ENCODE measurements at regions not wholly inside any gene's neighbourhood (a gene's known extent, or its start where the extent isn't known, plus 50 kb on each side); places are given as distances from the start of the nearest gene placed in this dataset.
A peak's percentile ranks its signal among the peaks of the same experiment; 100 is the strongest.

GRCh38 chr10:70939441-70940003, 51.2 kb upstream of the PCBD1 start:
- no peak for DNase-seq (ENCODE audit: low read depth)
- in situ Hi-C loops (cut with HindIII; ENCODE audit: low pct_unique_long_range_greater_than_20kb, low sequenced_read_pairs) = no loop called here

DNA sequence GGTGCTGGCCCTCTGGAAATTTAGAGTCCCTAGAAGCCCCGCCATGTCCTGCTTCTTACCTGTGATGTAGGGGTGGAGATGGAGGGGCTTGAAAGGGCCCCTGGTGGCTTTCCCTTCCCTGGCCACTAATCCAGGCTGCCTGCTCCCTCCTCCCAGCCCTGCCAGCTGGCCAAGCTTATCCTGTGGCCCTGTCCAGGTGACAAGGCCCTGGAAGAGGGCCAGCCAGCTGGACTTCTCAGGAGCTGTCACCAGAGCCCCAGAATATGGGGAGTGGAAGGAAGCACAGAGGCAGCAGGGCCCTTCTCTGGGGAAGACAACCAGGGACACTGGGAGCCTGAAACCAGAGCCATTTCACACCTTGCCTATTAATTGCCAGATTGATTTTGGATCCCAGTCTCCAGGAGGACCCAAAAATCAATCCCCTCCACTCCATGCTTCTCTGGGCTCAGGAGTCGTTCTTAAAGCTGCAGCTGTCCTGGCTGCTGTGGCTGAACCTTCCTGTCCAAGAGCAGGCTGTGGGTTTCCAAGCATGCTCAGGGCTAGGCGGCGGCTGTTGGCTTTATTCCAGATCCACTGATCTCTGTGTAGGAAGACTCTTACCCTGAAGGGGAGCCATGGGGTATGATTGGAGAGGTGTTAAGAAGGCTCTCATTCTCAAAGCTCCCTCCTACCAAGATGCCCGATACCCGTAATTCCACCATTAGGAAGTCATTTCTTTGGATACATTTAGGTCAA, 52.6 kb upstream of the PCBD1 start:
- in situ Hi-C loops (cut with HindIII; ENCODE audit: low pct_unique_long_range_greater_than_20kb, low sequenced_read_pairs) = no loop called here
- DNase-seq (ENCODE audit: low read depth) = no peak

DNA sequence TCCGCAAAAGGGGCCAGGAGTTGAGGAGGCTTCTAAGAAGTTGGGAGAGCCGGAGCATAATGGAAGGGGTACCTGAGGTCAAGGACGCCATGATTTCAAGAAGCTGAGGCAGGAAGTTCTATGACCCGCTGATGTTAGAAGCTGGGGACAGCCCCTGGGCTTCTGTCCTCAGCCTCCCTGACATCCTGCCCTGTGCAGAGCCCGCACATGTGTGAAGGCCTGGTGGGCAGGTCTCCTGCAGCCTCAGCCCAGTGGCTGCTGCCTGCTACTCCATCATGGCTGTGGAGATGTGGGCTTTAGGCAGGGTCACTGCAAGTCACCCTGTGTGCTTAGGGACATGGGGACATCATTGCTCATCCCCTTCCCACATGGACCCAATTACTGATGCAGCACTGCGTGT, 53.8 kb upstream of the PCBD1 start:
- no peak for DNase-seq (ENCODE audit: low read depth)
- in situ Hi-C loops (cut with HindIII; ENCODE audit: low pct_unique_long_range_greater_than_20kb, low sequenced_read_pairs) = no loop called here

GRCh38 chr10:70942725-70943124, 54.4 kb upstream of the PCBD1 start:
- in situ Hi-C loops (cut with HindIII; ENCODE audit: low pct_unique_long_range_greater_than_20kb, low sequenced_read_pairs) = no loop called here

GRCh38 chr10:70943249-70943648, 54.9 kb upstream of the PCBD1 start:
- no peak for DNase-seq (ENCODE audit: low read depth)
- in situ Hi-C loops (cut with HindIII; ENCODE audit: low pct_unique_long_range_greater_than_20kb, low sequenced_read_pairs) = no loop called here

More at GRCh38 chr10:70942725-70943124, 54.4 kb upstream of the PCBD1 start:
- no peak for DNase-seq (ENCODE audit: low read depth)

- in situ Hi-C loops (cut with HindIII; ENCODE audit: low pct_unique_long_range_greater_than_20kb, low sequenced_read_pairs) = no loop called here
- DNase-seq (ENCODE audit: low read depth) = no peak
Measured at GRCh38 chr10:70943841-70944466, 55.6 kb upstream of the PCBD1 start.

DNA sequence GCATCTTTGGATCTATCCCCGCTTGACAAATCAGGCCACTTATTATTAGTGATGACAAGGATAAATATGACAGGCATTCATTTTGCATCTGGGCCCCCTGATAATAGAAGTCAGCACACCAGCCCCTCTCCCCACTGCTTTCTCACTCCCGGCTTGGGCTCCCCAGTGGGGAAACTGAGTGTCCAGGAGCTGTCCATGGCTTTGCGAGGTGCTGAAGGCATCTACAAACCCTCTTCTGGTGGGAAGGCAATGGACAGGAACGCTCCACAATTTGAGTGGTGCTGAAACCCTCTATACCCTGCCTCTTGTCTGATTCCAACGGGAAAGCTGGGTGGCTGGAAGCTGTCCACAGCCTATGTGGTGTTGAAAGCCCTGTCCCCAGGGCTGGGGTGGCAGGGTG, 61.7 kb upstream of the PCBD1 start:
- no peak for DNase-seq (ENCODE audit: low read depth)
- in situ Hi-C loops (cut with HindIII; ENCODE audit: low pct_unique_long_range_greater_than_20kb, low sequenced_read_pairs) = no loop called here

DNA sequence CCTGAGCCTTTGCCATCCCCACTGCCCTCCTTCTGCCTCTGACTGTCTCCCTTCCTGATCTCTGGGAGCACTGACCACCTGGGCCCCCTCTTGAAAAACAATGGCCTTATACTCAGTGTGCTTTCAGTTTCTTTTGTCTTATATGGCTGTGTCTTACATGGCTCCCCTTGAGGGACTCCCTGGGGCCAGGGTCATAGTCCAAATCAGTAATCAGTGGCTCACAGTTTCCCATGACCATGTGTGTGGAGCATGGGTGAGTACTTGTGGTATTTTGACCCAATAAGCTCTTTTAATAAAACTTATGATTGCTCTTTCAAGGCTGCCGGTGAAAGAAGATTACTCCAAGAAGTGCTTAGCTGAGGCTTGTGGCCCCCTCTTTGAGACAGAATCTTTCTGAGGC, 62.4 kb upstream of the PCBD1 start:
- in situ Hi-C loops (cut with HindIII; ENCODE audit: low pct_unique_long_range_greater_than_20kb, low sequenced_read_pairs) = no loop called here

DNA sequence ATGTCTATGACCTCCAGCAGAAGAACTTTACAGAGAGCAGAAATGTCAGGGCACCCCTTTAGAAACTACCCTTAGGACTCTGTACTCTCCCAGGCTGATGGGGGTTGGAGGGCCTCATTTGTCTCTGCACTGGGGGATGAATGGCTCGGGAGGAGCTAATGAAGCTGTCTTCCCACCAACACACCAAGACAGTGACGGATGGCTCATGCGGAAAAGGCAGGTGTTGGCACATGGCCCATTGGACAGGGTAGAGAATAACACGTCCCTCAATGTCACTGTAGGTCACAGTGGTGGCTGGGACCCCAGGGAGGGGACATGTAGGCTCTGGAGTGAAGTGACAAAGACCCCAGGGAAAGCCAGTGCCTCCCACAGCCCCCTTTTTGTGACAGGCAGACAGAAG, 64.0 kb upstream of the PCBD1 start:
- no peak for DNase-seq (ENCODE audit: low read depth)
- in situ Hi-C loops (cut with HindIII; ENCODE audit: low pct_unique_long_range_greater_than_20kb, low sequenced_read_pairs) = no loop called here

More for the DNA sequence above, 62.4 kb upstream of the PCBD1 start:
- no peak for DNase-seq (ENCODE audit: low read depth)

DNA sequence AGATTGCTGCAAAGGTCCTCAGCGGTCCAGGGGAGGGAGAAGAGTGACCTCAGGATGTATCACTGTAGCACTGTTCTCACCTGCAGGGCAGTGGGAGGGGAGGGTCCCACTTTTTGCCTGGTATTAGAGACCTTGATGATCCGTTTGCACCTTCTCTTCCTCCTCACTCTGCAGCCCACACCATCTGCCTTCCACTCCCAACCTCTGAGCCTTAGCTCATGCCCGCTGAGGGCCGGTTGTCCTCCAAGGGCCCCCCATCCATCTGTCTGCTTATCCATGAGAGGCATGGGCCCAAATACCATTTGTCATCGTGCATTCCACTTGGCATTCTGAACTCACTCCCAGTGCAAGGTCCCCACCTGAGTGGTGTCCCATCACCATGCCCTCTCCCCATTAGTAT, 64.6 kb upstream of the PCBD1 start:
- DNase-seq (ENCODE audit: low read depth) = no peak
- in situ Hi-C loops (cut with HindIII; ENCODE audit: low pct_unique_long_range_greater_than_20kb, low sequenced_read_pairs) = no loop called here

DNA sequence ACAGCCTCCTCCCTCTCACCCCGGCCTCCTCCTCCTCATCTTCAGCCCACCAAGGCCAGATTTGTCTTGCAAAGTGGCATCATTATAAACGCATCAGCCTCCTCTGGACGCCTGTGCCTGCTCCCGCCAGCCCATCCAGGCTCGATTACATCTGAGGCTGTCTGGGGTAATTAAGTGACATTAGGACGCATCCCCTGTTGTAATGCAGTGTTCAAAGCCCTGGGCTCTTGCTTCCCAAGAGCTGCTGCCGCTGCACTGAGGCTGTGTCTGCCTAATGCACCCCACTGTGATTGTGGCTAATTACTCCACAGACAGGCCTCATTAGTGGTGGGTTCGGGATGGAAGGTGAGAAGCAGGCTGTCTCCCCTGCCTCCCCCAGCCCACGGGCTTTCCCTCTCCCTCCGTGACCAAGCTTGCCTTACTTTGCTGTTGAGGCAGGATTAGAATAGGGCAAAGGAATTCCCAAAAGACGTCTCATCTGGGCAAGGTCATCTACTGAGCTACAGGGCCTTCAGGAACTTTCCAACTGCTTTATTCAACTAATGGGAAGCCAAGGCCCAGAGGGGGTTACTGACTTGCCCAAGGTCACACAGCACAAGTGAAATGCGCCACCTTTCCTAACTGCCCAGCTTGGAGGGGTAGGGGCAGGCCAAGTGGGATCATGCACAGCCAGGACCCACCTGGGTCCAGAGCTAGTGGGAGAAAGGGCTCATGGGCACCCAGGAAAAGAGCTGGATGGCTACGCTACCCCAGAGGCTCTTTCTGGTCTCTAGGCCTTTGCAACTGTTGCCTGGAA, 66.2 kb upstream of the PCBD1 start:
- no peak for DNase-seq (ENCODE audit: low read depth)
- in situ Hi-C loops (cut with HindIII; ENCODE audit: low pct_unique_long_range_greater_than_20kb, low sequenced_read_pairs) = no loop called here

- DNase-seq (ENCODE audit: low read depth) = no peak
- in situ Hi-C loops (cut with HindIII; ENCODE audit: low pct_unique_long_range_greater_than_20kb, low sequenced_read_pairs) = no loop called here
Measured at GRCh38 chr10:70956029-70956759, 67.8 kb upstream of the PCBD1 start.

DNA sequence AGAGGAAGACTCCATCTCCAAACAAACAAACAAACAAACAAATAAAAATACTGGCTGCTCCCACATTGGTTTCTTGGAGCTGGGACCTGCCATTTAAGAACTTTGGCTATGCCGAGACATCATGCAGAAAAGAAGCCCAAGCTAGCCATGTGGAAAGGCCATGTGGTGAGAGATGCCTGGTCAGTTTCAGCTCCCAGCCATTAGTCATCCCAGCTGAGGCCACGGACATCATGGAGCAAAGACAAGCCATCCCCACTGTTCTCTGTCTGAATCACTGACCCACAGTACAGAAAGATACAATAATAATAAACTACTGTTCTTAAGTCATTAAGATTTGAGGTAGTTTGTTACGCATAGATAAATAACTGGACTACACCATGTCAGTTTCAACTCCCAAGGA, 70.0 kb upstream of the PCBD1 start:
- peak; percentile 70 for DNase-seq (ENCODE audit: low read depth)
- in situ Hi-C loops (cut with HindIII; ENCODE audit: low pct_unique_long_range_greater_than_20kb, low sequenced_read_pairs) = no loop called here

DNA sequence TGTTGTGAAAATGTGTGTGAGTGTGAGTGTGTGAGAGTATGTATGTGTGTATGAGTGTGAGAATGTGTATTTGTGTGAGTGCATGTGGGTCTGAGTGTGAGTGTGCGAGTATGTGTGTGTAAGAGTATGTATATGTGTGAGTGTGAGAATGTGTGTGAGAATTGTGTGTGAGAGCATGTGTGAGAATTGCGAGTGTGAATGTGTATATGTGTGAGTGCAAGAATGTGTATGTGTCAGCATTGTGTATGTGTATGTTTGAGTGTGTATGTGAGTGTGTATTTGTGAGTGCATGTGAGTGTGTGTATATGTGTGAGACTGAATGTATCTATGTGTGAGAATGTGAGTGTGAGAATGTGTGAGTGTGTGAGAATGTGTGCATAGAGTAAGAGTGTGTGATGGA, 72.0 kb upstream of the PCBD1 start:
- in situ Hi-C loops (cut with HindIII; ENCODE audit: low pct_unique_long_range_greater_than_20kb, low sequenced_read_pairs) = no loop called here

DNA sequence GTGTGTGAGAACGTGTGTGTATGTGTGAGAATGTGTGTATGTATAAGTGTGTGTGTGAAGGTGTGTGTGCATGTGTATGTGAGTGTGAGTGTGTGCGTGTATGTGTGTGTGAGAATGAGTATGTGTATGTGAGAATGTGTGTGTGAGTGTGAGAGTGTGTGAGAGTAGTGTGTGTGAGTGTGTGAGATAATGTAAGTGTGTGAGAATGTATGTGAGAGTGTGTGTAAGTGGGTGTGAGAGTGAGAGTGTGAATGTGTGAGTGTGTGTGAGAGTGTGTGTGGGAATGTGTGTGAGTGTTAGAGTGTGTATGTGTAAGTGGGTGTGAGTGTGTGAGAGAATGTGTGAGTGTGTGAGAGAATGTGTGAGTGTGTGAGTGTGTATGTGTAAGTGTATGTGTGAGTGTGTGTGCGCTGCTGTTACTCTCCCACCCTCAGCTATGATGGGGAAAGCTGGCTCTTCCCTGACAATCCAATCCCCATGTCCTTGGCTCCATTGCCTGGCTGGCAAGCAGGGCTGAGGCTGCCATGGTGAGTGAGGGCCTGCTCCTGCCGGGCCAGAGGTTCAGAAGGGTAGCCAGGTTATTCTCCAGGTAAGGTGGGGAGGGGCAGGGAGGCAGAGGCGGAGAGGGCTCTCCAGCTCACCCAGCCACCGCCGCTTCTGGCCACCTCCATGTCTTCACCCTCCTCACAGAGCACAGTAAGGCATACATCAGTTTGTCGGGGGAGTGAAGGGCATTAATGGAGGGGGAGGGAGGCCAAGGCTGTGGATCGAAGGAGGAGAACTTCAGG, 72.6 kb upstream of the PCBD1 start:
- no peak for DNase-seq (ENCODE audit: low read depth)
- in situ Hi-C loops (cut with HindIII; ENCODE audit: low pct_unique_long_range_greater_than_20kb, low sequenced_read_pairs) = no loop called here

More for the DNA sequence above, 72.0 kb upstream of the PCBD1 start:
- DNase-seq (ENCODE audit: low read depth) = no peak

- in situ Hi-C loops (cut with HindIII; ENCODE audit: low pct_unique_long_range_greater_than_20kb, low sequenced_read_pairs) = no loop called here
- DNase-seq (ENCODE audit: low read depth) = no peak
Measured at GRCh38 chr10:70962686-70963085, 74.3 kb upstream of the PCBD1 start.

DNA sequence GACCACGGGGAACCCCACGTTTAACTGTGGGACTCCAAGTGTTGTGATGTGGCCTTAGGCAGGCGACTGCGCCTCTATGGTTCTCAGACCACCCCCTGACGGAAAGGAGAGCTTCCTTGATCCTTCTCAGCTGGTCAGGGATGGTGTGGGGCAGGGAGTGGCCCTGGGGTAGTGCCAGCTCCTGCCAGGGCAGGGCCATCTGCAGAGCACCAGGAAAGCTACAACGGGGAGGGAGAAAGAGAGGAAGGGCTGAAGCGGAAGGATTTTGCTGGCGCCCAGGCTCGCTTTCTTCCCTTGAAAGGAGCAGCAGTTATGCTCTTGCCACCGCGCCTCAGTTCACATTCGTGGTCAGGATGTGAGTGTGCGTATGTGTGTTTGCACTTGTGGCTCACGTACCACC, 74.9 kb upstream of the PCBD1 start:
- in situ Hi-C loops (cut with HindIII; ENCODE audit: low pct_unique_long_range_greater_than_20kb, low sequenced_read_pairs) = no loop called here
- no peak for DNase-seq (ENCODE audit: low read depth)

GRCh38 chr10:70964245-70964644, 75.9 kb upstream of the PCBD1 start:
- in situ Hi-C loops (cut with HindIII; ENCODE audit: low pct_unique_long_range_greater_than_20kb, low sequenced_read_pairs) = no loop called here
- DNase-seq (ENCODE audit: low read depth) = no peak
